ENCODE measurements at regions not wholly inside any gene's neighbourhood (a gene's known extent, or its start where the extent isn't known, plus 50 kb on each side); places are given as distances from the start of the nearest gene placed in this dataset.
A peak's percentile ranks its signal among the peaks of the same experiment; 100 is the strongest.

DNA sequence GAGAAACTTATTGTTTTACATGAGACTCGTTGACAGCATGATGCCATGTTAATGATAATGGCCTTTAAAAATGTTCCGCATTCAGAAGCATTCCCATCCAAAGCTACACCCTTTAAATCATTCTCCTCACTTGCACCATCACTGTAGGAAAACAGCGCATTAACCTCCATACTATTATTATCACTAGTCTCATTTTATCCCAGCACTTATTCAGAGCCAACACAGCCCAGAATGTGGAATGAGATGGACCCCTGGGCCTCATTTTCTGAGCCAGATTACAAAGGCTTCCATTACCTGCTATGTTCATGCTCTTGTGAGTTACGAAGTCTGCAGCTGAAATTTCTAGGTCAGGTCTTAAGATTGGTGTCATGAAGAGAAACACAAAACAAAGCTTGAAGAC lies 159.4 kb downstream of the HS3ST3A1 start:
- Histone ChIP-seq H3K4me3 (ENCODE audit: low read length in 2 of 2) (no peak overlapping the region), H3K9me3 (ENCODE audit: control insufficient read depth in 2 of 2, low read length in 2 of 2) (no peaks in the 10 kb centered on the region), H3K27me3 (ENCODE audit: control insufficient read depth in 2 of 2, insufficient read depth in 2 of 2, low read length in 2 of 2) (no peaks in the 10 kb centered on the region), H3K36me3 (ENCODE audit: control insufficient read depth in 2 of 2, insufficient read depth in 2 of 2, low read length in 2 of 2) (no peaks in the 10 kb centered on the region), H3K9ac (ENCODE audit: low read depth in 1 of 2, low read length in 2 of 2) (no peak overlapping the region), H3K27ac (ENCODE audit: low read depth in 2 of 2, low read length in 2 of 2) (no peak overlapping the region), H3K4me1 (ENCODE audit: control insufficient read depth in 2 of 2, insufficient read depth in 2 of 2, low read length in 2 of 2) (peaks cover 3 to 6% of the 10 kb centered on the region in 2 donors)

DNA sequence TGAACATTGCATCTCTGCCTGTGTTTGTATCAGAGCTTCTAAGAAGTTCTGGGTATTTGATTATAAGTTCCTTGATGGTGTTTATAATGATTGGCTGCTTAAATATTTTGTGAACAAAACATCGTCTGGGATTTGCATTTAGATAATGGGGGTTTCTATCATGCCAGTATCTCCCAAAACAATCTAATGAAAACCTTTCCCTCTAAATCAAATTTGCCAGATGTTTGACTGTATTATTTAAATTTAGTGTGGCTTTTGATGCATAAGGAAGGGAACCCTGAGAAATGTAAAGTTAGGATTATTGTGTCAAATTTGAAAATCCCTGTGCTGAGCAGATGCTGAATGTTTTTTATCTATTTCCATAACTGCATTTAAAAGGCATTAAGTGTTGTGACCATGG lies 159.9 kb downstream of the HS3ST3A1 start:
- no peak overlapping the region for H3K27ac ChIP-seq (ENCODE audit: low read depth in 2 of 2, low read length in 2 of 2)
- H3K36me3 ChIP-seq (ENCODE audit: control insufficient read depth in 2 of 2, insufficient read depth in 2 of 2, low read length in 2 of 2), result no peaks in the 10 kb centered on the region
- no peaks in the 10 kb centered on the region for H3K27me3 ChIP-seq (ENCODE audit: control insufficient read depth in 2 of 2, insufficient read depth in 2 of 2, low read length in 2 of 2)
- no peaks in the 10 kb centered on the region for H3K9me3 ChIP-seq (ENCODE audit: control insufficient read depth in 2 of 2, low read length in 2 of 2)
- H3K4me1 ChIP-seq (ENCODE audit: control insufficient read depth in 2 of 2, insufficient read depth in 2 of 2, low read length in 2 of 2), result peaks cover 3 to 6% of the 10 kb centered on the region in 2 donors
- H3K4me3 ChIP-seq (ENCODE audit: low read length in 2 of 2), result no peak overlapping the region
- H3K9ac ChIP-seq (ENCODE audit: low read depth in 1 of 2, low read length in 2 of 2), result no peak overlapping the region

DNA sequence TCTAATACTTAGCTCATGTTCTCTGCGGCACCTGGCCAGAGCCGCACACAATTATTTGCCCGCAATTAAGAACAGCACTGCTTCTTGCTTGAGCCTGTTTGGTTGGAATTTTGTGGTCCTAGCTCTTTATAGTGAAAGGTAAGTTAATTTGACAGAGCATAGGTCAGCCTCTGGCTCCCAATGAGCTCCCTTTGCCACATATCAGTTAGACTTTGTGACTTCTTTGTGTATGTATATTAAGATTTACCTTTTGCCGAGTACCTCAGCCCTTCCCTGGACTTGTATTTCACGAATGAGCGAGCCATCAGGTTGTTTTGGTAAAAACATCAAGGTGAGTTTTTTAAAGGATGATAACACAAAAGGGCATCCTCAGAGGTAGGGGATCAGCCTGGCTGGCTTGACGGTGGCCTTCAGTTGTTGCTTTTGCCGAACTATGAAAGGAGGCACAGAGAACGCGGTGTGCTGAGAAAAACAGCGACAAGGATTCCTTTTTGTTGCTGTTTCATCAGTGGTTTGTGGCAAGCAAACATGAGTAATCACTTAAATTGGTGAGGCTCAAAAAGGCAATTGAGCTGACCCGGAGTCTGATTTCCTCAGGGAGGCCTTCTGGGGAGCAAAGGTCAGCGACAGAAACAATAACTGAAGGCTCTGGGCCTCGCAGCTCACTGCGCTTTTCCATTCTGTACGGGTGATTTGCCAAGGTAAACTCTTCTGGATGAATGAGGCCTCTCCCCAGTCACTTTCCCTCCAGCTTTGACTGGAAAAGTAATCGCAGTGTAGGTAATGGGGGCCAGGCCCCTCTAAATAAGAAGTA lies 163.6 kb downstream of the HS3ST3A1 start:
- Histone ChIP-seq H3K9me3 (ENCODE audit: control insufficient read depth in 2 of 2, low read length in 2 of 2) (no peaks in the 10 kb centered on the region), H3K36me3 (ENCODE audit: control insufficient read depth in 2 of 2, insufficient read depth in 2 of 2, low read length in 2 of 2) (no peaks in the 10 kb centered on the region), H3K4me1 (ENCODE audit: control insufficient read depth in 2 of 2, insufficient read depth in 2 of 2, low read length in 2 of 2) (peaks cover 3 to 6% of the 10 kb centered on the region in 2 donors), H3K9ac (ENCODE audit: low read depth in 1 of 2, low read length in 2 of 2) (no peak overlapping the region), H3K4me3 (ENCODE audit: low read length in 2 of 2) (no peak overlapping the region), H3K27ac (ENCODE audit: low read depth in 2 of 2, low read length in 2 of 2) (no peak overlapping the region), H3K27me3 (ENCODE audit: control insufficient read depth in 2 of 2, insufficient read depth in 2 of 2, low read length in 2 of 2) (no peaks in the 10 kb centered on the region)

DNA sequence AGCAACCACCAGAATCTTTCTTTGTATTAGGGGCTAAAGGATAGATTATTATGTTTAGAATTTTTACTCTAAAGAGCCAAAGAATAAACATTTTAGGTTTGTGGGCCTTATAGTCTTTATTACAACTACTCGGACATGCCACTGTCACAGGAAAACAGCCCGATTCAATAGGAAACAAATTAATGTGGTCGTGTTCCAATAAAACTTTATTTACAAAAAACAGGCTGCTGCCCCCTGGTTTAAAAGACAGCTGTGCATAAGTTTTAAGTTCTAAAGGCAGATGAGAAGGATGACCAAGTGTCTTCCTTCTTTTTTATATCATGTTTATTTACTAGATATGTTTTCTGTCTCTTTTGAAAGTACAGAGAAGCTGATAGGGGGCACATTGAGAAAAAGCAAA lies 166.5 kb downstream of the HS3ST3A1 start:
- Histone ChIP-seq H3K9ac (ENCODE audit: low read depth in 1 of 2, low read length in 2 of 2) (no peak overlapping the region), H3K4me3 (ENCODE audit: low read length in 2 of 2) (no peak overlapping the region), H3K9me3 (ENCODE audit: control insufficient read depth in 2 of 2, low read length in 2 of 2) (no peaks in the 10 kb centered on the region), H3K27ac (ENCODE audit: low read depth in 2 of 2, low read length in 2 of 2) (no peak overlapping the region), H3K27me3 (ENCODE audit: control insufficient read depth in 2 of 2, insufficient read depth in 2 of 2, low read length in 2 of 2) (no peaks in the 10 kb centered on the region), H3K36me3 (ENCODE audit: control insufficient read depth in 2 of 2, insufficient read depth in 2 of 2, low read length in 2 of 2) (no peaks in the 10 kb centered on the region), H3K4me1 (ENCODE audit: control insufficient read depth in 2 of 2, insufficient read depth in 2 of 2, low read length in 2 of 2) (peaks cover 3 to 6% of the 10 kb centered on the region in 2 donors)

DNA sequence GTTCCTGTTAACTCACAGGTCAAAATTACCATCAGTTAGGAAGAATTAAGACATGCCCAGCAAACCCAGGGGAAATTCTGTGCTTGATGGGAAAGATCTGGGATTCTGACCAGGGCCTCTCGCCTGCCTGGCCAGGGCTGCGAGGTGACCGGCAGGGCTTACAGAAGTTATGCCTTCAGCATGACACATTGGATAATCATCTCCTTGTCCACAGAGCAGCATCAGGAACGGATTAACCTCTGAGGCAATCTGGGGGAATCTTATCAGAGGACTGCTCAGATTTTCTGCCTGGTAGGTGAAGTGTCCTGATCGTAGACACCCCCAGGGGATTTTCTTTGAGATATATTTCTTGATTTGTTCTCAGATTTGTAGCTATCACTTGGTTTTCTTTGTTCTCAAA lies 172.5 kb downstream of the HS3ST3A1 start:
- Histone ChIP-seq H3K9me3 (ENCODE audit: control insufficient read depth in 2 of 2, low read length in 2 of 2) (no peaks in the 10 kb centered on the region), H3K27me3 (ENCODE audit: control insufficient read depth in 2 of 2, insufficient read depth in 2 of 2, low read length in 2 of 2) (no peaks in the 10 kb centered on the region), H3K4me1 (ENCODE audit: control insufficient read depth in 2 of 2, insufficient read depth in 2 of 2, low read length in 2 of 2) (no peaks in the 10 kb centered on the region), H3K36me3 (ENCODE audit: control insufficient read depth in 2 of 2, insufficient read depth in 2 of 2, low read length in 2 of 2) (no peaks in the 10 kb centered on the region), H3K27ac (ENCODE audit: low read depth in 2 of 2, low read length in 2 of 2) (no peak overlapping the region), H3K4me3 (ENCODE audit: low read length in 2 of 2) (no peak overlapping the region), H3K9ac (ENCODE audit: low read depth in 1 of 2, low read length in 2 of 2) (no peak overlapping the region)

DNA sequence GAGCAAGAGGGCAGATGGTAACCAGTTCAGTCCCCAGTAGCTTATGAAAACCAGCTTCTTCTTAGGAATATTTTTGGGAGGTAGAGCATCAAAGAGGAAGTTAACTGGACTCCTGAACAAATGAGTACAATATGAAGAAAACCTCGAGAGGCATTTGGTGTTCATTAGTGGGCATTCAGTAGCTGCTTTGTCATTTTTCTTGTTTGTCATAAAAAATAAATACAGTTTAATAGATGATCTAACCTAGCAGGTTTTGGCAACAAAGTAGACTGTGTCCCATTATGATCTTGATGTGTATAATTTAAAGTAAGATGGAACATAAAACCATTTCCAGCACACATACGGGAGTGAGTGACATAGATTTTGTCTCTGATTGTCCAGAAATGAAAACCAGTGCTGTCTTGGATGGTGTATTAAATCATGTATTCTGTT lies 173.1 kb downstream of the HS3ST3A1 start:
- no peak overlapping the region for H3K9ac ChIP-seq (ENCODE audit: low read depth in 1 of 2, low read length in 2 of 2)

DNA sequence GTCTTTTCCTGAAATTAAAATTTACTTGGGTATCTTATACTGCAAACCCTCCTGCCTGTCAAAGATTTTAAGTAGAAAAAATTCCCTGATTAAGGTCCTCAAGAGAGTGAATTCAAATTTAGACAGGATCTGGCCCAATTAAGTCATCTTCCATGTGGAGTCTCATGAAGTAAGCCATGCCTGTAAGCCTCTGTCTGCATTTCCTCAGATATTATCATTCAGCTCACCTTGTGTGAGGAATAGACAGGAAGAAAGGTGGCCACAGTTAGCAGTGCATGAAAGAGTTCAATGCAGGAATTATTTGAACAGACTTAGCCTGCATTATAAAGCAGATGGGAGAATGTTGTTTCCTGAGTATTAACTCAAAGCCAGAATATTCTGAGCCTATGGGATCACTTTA lies 174.7 kb downstream of the HS3ST3A1 start:
- Histone ChIP-seq H3K4me1 (ENCODE audit: control insufficient read depth in 2 of 2, insufficient read depth in 2 of 2, low read length in 2 of 2) (no peaks in the 10 kb centered on the region), H3K9ac (ENCODE audit: low read depth in 1 of 2, low read length in 2 of 2) (no peak overlapping the region), H3K27ac (ENCODE audit: low read depth in 2 of 2, low read length in 2 of 2) (no peak overlapping the region), H3K9me3 (ENCODE audit: control insufficient read depth in 2 of 2, low read length in 2 of 2) (no peaks in the 10 kb centered on the region), H3K4me3 (ENCODE audit: low read length in 2 of 2) (no peak overlapping the region), H3K36me3 (ENCODE audit: control insufficient read depth in 2 of 2, insufficient read depth in 2 of 2, low read length in 2 of 2) (no peaks in the 10 kb centered on the region), H3K27me3 (ENCODE audit: control insufficient read depth in 2 of 2, insufficient read depth in 2 of 2, low read length in 2 of 2) (no peaks in the 10 kb centered on the region)

More for the DNA sequence above, 173.1 kb downstream of the HS3ST3A1 start:
- no peak overlapping the region for H3K4me3 ChIP-seq (ENCODE audit: low read length in 2 of 2)
- no peak overlapping the region for H3K27ac ChIP-seq (ENCODE audit: low read depth in 2 of 2, low read length in 2 of 2)
- no peaks in the 10 kb centered on the region for H3K27me3 ChIP-seq (ENCODE audit: control insufficient read depth in 2 of 2, insufficient read depth in 2 of 2, low read length in 2 of 2)
- no peaks in the 10 kb centered on the region for H3K9me3 ChIP-seq (ENCODE audit: control insufficient read depth in 2 of 2, low read length in 2 of 2)
- no peaks in the 10 kb centered on the region for H3K36me3 ChIP-seq (ENCODE audit: control insufficient read depth in 2 of 2, insufficient read depth in 2 of 2, low read length in 2 of 2)
- H3K4me1 ChIP-seq (ENCODE audit: control insufficient read depth in 2 of 2, insufficient read depth in 2 of 2, low read length in 2 of 2), result no peaks in the 10 kb centered on the region

DNA sequence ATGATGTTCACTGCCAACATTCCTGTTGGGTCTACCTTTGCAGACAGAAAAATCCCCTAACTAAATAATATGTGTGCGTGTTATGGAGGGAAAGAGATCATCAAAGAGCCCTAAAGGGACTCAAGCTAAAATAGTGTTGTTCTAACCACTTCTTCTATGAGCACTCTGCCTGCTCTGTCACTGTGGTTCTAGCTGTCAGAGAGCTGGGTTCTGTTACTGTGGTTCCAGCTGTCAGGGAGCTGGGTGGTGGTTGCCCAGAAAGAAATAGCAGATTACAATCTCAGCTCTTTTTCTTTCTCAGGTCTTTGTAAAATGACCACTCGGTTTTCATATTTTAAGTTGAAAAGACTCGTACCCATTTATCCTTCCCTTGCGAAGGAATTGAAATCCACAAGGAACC lies 176.3 kb downstream of the HS3ST3A1 start:
- peaks cover 2 to 3% of the 10 kb centered on the region in 2 donors for H3K4me1 ChIP-seq (ENCODE audit: control insufficient read depth in 2 of 2, insufficient read depth in 2 of 2, low read length in 2 of 2)
- no peak overlapping the region for H3K4me3 ChIP-seq (ENCODE audit: low read length in 2 of 2)
- no peaks in the 10 kb centered on the region for H3K9me3 ChIP-seq (ENCODE audit: control insufficient read depth in 2 of 2, low read length in 2 of 2)
- H3K9ac ChIP-seq (ENCODE audit: low read depth in 1 of 2, low read length in 2 of 2), result no peak overlapping the region
- no peak overlapping the region for H3K27ac ChIP-seq (ENCODE audit: low read depth in 2 of 2, low read length in 2 of 2)
- no peaks in the 10 kb centered on the region for H3K36me3 ChIP-seq (ENCODE audit: control insufficient read depth in 2 of 2, insufficient read depth in 2 of 2, low read length in 2 of 2)
- no peaks in the 10 kb centered on the region for H3K27me3 ChIP-seq (ENCODE audit: control insufficient read depth in 2 of 2, insufficient read depth in 2 of 2, low read length in 2 of 2)

DNA sequence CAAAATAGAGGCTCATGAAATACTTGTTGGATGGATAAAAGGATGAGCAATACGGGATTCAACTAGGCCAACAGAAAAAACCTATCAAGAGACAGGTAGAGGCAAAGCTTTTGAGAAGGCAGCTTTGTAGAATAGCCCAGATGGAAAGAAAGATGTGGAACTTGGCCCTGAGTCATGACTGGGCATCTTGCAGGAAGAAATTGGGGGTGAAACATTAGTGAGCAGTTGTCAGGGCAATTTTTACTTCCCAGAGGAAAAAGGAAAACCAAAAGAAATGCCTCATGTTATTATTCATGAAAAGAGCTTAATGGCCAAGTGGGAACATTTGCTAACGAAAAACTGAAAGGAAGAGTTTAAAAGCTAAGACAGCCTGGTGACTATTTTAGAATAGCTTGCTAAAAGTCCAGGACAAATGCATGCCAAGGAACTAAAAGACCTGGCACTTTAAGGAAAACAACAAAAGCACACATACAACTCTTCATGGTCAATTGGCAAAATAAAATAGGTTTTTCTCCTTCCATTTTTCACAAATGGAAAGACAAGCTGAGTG lies 180.1 kb downstream of the HS3ST3A1 start:
- no peak overlapping the region for H3K27ac ChIP-seq (ENCODE audit: low read depth in 2 of 2, low read length in 2 of 2)
- no peaks in the 10 kb centered on the region for H3K9me3 ChIP-seq (ENCODE audit: control insufficient read depth in 2 of 2, low read length in 2 of 2)
- peaks cover 3% of the 10 kb centered on the region in 2 donors for H3K4me1 ChIP-seq (ENCODE audit: control insufficient read depth in 2 of 2, insufficient read depth in 2 of 2, low read length in 2 of 2)
- no peaks in the 10 kb centered on the region for H3K36me3 ChIP-seq (ENCODE audit: control insufficient read depth in 2 of 2, insufficient read depth in 2 of 2, low read length in 2 of 2)
- H3K9ac ChIP-seq (ENCODE audit: low read depth in 1 of 2, low read length in 2 of 2), result no peak overlapping the region
- no peaks in the 10 kb centered on the region for H3K27me3 ChIP-seq (ENCODE audit: control insufficient read depth in 2 of 2, insufficient read depth in 2 of 2, low read length in 2 of 2)
- no peak overlapping the region for H3K4me3 ChIP-seq (ENCODE audit: low read length in 2 of 2)

DNA sequence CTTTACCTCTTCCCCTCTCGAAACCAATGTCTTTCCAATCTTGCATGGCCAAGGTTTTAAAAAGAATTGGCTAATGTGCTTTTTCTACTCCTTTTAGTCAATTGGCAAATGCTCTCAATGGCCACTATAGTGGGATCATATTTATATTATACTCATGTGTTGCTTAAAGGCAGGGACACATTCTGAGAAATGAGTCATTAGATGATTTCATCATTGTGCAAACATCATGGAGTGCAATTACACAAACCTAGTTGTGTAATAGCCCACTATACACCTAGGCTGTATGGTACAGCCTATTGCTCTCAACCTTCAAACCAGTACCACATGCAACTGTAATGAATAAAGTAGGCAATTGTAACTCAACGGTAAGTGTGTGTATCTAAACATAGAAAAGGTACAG lies 180.9 kb downstream of the HS3ST3A1 start:
- H3K36me3 ChIP-seq (ENCODE audit: control insufficient read depth in 2 of 2, insufficient read depth in 2 of 2, low read length in 2 of 2), result no peaks in the 10 kb centered on the region
- peaks cover 3% of the 10 kb centered on the region in 2 donors for H3K4me1 ChIP-seq (ENCODE audit: control insufficient read depth in 2 of 2, insufficient read depth in 2 of 2, low read length in 2 of 2)
- no peak overlapping the region for H3K9ac ChIP-seq (ENCODE audit: low read depth in 1 of 2, low read length in 2 of 2)
- H3K27ac ChIP-seq (ENCODE audit: low read depth in 2 of 2, low read length in 2 of 2), result peak overlapping the region; percentile 26 to 33
- no peaks in the 10 kb centered on the region for H3K27me3 ChIP-seq (ENCODE audit: control insufficient read depth in 2 of 2, insufficient read depth in 2 of 2, low read length in 2 of 2)
- no peaks in the 10 kb centered on the region for H3K9me3 ChIP-seq (ENCODE audit: control insufficient read depth in 2 of 2, low read length in 2 of 2)
- no peak overlapping the region for H3K4me3 ChIP-seq (ENCODE audit: low read length in 2 of 2)
